Retina (tissue), 1 donor: ENCODE measurements at regions not wholly inside any gene's neighbourhood (a gene's known extent, or its start where the extent isn't known, plus 50 kb on each side); places are given as distances from the start of the nearest gene placed in this dataset.
"Not testable (repeated sequence)": the region's sequence is repeated elsewhere in the genome, so short reads cannot be mapped to it uniquely, and the experiment has no call there.

ENCODE experiments used
- DNase-seq: peaks from one replicate; pipeline ENCODE4 v3.0.0-alpha.2; 2016

DNA sequence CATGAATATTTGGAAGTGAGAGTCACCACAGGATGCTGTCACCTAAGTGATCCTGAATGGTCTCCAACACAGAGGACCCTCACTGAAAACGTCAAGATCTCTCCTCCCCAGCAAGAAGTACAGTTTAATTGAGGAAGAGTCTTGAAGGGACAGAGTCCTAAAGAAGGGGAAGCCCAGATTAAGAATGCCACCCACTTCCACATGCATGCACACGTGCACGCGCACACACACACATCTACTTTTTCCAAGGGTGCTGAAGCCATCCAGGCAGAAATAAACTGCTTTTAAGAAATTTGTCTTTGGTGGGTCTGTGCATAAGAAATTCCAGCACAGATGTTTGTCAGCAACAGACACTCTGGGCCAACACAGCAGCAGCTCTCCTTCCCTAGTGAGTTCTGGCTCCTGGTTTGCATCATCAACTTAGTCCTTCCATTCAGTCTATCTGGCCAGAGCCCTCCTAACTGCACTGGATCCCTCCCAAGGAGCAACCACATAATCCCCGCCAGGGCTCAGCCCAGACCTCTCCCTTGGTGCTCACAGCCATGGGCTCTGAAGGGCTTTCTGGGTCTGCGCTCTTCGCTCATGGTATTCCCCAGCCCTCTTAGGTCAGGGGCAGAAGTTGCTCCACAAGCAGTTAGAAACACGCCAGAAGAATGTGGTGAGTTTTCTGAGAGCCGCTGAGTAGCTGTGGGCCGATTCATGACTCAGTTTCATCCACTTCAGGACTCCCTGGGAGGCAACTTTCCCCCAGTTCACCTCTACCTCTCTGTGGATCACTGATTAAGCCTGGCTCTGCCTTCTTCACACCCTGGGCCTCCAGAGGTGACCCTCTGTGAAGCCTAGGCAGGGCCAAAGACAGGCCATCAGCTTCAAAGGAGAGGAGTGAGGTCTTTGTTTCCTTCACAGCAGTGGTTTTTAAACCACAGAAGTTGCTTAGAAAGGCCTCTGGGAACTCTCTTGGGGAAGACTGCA is 132.6 kb upstream of the LIPC start:
- no peak for DNase-seq

DNA sequence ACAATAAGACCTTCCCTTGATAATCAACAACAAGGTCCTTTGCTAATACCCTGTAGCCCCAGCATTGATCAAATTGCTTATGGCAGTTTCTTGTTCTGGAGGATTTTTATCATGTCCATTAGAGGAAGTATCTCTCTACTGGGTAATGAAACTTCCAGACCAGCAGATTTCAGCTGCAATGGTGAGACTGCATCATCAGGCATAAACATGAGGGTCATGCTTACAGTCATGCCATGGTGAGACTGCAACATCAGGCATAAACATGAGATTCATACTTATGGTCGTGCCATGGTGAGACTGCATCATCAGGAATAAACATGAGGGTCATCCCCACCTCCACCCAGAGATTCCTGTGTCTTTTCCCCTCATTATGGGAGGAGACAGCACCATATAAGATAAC is 129.0 kb upstream of the LIPC start:
- no peak for DNase-seq

DNA sequence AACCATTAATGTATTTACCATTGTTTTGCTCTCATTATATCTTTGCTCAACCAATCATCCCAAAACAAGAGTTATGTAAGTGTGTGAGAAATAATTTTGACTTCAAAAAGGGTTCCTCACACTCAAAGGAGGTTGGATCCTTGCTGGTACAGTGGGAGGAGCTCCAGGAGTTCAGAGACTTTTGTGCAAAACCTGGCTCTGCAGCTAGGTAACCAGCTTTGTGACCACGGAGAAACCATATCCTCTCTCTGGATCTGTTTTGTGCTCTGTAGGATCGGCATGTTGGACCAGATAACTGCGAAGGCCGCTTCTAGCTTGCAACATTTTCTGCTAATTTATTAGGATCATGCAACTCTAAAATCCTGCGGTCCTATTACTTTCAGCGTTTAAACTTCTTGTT is 128.6 kb upstream of the LIPC start:
- DNase-seq: no peak

DNA sequence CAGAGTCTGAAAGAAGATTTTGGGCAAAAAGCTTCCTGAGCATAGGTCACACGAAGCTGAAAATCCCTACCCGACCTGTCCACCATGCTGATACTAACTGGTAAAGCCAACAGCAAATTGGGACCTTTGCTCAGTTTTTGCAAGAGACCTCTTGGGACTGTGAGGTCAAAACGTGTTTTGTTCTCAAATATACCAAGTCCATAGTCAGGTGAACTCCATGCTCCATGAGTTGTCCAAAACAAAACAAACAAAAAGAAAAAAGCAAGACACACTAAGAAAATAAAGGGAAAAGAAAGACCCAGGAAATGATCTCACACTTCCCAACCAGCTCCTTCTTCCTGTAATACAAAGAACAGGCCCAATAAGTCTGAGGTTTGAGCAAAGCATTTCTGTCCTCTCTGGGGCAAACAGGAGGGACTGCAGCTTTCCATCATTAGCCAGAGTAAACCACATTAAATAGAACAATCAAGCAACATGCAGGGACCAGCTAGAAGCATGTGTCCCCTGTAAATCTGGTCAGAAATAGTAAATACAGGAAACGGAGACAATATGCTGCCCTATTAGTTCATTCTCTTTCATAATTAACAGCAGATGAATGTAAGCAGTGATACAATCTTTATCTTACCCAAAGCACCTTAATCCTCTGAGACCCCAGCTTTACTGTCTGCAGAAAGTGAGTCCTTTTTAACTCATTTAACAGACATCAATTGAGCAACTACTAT is 125.0 kb upstream of the LIPC start:
- DNase-seq: no peak

- DNase-seq: peak; percentile 69
Measured at GRCh38 chr15:58307313-58307961, 124.4 kb upstream of the LIPC start.

- DNase-seq: no peak
Measured at GRCh38 chr15:58308742-58309355, 122.9 kb upstream of the LIPC start.

DNA sequence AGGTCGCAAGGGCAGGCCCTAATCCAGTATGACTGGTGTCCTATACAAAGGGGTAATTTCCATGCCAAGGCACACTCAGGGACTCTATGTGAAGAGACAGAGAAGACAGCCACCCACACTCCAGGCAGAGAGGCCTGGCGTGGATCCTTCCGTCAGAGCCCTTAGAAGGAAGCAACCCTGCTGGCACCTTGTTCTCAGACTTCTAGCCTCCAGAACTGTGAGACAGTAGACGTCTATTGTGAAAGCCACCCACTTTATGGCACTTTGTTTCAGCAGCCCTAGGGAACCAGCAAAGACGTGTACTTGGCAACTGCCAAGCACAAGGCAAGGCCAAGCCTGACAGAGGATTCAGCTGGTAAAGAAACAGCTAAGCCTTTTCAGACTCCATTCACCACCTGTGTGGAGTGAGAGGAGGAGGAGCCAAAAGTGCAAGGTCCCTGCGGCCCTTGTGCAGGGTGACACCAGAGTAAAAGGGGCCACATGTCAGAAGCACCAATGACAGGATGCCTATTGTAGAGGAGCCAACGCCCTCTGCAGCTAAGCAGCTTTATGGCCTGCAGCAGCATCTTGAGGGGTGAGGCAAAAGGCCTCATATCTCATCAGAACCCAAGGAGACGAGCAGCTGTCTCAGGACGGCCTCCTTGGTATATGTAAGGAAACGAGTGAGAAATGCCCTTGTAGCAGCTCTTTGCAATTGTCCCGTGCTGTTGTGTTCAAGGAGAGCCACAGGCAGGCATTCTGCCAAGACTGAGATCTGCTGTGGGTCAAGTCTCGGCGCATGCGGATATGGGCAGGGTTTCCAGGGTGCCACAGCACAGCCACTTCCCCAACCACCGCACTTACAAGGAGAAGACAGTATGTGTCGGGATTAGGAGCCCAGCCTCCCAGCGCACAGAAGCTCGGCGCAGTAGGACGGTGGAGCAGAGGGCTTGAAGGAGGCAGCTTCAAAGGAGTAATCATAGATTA is 121.5 kb upstream of the LIPC start:
- DNase-seq: no peak

GRCh38 chr15:58311556-58311955 is 120.2 kb upstream of the LIPC start:
- no peak for DNase-seq

DNA sequence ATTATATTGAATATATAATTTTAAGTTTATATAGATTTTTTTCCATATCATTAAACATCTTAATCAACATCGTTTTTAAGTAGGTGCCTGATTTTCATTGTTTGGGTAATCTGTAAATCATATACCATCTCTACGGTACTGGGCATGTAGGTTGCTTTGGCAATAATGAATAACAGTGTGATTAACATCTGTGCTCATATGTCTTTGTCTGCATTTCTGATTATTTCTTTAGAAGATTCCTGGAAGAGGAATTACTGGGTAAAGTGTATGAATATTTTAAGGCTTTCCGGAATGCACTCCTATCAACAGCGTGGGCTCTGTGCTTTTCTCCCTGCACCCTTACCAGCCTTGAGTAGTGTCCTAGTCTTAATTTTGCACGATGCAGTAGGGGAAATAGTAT is 119.8 kb upstream of the LIPC start:
- DNase-seq: no peak

GRCh38 chr15:58313304-58313703 is 118.5 kb upstream of the LIPC start:
- DNase-seq: no peak

DNA sequence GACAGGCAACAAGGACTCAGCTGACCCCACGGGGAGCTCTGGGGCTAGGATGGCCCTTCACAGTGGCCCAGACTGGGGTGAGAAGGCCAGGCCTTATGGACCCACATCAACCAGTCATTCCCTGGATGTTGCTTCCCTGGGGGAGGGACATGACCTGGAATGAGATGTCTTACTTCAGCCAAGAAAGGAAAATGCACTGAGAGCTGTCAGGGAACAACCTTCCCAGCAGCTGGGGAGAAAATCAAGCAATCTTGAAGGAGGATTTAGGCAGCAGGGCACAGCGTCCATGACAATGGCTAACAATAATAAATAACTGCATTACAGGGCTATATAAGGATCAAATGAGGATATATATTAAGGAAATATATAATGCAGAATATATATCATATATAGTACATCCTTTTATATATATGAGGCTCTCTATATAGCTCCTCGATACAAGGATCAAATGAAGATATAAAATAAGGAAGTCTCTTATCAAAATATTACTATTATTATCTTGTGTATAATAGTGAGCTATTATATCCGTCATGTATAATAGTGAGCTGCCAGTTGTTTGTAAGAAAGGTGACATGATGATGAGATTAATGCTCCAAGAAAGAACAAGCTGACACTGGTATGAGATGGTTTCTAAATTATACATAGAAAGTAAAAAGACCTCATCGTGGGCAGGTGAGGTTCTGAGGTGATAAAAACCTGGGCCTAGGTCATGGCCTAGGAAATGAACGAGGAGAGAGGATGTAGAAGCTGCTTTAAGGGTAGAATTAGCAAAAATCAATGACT is 117.8 kb upstream of the LIPC start:
- DNase-seq: no peak

DNA sequence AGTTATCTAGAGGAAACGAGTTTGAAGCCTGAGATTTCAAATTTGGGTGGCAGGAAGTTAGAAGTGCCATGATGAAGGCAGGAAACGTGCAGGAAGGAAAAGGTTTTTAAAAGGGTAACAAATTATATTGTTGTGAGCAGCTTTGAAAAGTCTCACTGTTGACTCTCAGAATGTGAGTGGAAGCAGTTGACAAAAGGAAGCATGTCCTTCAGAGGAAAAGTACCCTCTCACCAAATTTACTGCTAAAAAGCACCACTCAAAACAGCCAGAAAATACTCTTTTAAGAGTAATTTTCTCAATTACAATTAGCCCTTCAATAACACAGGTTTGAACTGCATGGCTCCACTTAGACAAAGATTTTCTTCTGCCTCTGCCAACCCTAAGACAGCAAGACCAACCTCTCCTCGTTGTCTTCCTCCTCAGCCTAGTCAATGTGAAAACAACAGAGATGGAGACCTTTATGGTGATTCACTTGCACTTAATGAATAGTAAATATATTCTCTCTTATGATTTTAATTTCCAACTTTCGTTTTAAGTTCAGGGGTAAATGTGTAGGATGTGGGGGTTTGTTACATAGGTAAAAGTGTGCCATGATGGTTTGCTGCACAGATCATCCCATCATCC is 117.1 kb upstream of the LIPC start:
- DNase-seq: no peak

- no peak for DNase-seq
Measured at GRCh38 chr15:58318517-58318916, 113.3 kb upstream of the LIPC start.

DNA sequence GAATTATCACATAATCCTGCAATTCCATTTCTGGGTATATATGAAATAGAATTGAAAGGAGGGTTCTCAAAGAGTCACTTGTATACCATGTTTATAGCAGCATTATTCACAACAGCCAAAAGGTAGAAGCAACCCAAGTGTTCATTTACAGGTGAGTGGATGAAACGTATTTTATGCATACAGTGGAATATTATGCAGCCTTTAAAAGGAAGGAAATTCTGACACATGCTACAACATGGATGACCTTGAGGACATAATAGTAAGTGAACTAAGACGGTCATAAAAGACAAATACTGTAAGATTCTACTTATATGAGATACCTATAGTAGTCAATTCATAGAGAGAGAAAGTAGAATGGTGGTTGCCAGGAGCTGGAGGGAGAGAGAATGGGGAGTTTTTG is 110.8 kb upstream of the LIPC start:
- no peak for DNase-seq

GRCh38 chr15:58322253-58322652 is 109.5 kb upstream of the LIPC start:
- no peak for DNase-seq

GRCh38 chr15:58323321-58323720 is 108.5 kb upstream of the LIPC start:
- DNase-seq: not testable (repeated sequence)

- no peak for DNase-seq
Measured at GRCh38 chr15:58324533-58324932, 107.3 kb upstream of the LIPC start.

DNA sequence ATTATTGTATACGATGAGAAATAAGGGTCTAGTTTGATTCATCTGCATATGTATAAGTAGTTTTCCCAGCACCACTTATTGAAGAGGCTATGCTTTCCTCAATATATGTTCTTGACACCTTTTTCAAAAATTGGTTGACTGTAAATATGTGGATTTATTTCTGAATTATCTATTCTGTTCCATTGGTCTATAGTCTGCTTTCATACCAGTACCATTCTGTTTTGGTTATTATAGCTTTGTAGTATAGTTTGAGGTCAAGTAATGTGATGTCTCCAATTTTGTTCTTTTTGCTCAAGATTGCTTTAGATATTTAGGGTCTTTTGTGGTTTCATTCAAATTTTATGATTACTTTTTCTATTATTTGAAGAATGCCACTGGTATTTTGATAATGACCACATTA is 103.8 kb upstream of the LIPC start:
- no peak for DNase-seq

- DNase-seq: no peak
Measured at GRCh38 chr15:58329211-58329610, 102.6 kb upstream of the LIPC start.
